NOMO-1 treated with DMSO at 0.1 percent for 48 hours (cell line): ENCODE measurements at regions not wholly inside any gene's neighbourhood (a gene's known extent, or its start where the extent isn't known, plus 50 kb on each side); places are given as distances from the start of the nearest gene placed in this dataset.

ENCODE experiments used
- DNase-seq: peaks from one replicate; lab custom pipeline; 2025; ENCODE audit not compliant: unreplicated experiment; lab: John Stamatoyannopoulos, UW

GRCh38 chr6:98107801-98108200, 726.6 kb upstream of the POU3F2 start:
- no peak for DNase-seq

GRCh38 chr6:98116455-98116854, 717.9 kb upstream of the POU3F2 start:
- no peak for DNase-seq

DNA sequence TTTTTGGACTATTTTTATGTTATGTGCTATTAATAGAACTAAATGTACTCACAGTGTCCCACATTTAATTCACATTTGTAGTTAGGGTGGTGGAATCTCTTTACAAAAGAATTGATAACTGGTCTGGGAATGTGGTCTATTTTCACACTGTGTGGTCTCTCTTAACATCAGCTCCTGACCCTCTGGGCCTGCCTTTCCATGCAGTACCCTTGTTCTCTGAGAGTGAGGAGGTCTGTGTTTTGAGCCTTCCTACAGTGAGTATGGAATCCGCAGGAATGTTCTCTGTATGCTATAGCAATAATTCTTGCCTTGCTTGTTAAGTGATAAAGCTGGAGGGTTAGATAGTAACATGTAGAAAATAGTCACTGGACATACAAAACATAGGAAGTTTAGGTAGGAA, 717.3 kb upstream of the POU3F2 start:
- no peak for DNase-seq

GRCh38 chr6:98118397-98119045, 715.9 kb upstream of the POU3F2 start:
- no peak for DNase-seq

- no peak for DNase-seq
Observed at GRCh38 chr6:98124171-98124570, 710.2 kb upstream of the POU3F2 start.

DNA sequence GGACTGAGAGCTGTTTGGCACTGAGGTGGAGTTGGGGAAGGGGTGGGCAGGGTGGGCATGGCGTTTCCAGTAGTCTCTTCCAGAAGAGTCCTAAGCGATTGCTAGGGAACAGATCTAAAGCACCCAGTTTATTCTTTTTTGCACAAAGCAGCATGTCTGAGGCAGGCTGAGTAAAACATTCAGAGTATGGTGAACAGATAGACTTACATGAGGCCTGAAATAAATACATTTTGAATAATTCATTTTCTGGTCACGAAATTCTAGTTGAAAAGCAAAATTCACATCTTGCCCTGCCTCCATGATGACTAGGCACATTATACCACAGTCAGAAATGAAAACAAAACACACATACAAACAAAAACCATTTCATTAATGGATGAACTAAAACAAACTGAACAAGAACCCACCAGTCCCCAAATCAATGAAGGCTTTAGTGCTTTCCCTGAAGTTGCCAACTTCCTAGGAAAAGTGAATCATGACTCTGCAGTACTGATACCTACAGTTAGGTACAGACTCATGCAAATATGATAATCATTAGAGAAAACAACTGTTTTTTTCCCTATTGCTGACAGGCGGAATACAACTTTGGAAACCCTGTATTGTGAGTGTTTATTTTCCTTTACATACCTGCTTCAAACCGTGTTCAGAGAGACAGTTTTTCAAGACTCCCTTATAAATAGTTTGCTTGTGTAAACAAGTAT, 702.9 kb upstream of the POU3F2 start:
- DNase-seq, result no peak

DNA sequence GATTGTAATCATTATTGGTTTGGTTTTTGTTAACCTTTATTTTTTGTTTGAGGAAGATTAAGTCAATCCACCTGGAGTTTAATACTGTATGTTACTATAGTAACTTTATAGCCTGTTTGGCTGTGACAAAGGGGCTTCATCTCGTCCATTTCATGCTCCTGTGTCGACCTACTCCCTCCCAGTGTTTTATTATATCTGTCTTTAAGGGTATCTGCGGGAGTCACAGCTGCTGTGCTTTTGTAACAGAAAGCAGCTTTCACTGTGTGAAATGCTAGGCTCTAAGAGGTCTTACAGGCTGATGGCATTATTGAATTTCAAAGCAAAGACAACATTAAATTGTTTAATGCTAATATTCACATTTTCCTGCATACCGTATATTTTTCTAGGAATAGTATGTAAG, 698.0 kb upstream of the POU3F2 start:
- no peak for DNase-seq

DNA sequence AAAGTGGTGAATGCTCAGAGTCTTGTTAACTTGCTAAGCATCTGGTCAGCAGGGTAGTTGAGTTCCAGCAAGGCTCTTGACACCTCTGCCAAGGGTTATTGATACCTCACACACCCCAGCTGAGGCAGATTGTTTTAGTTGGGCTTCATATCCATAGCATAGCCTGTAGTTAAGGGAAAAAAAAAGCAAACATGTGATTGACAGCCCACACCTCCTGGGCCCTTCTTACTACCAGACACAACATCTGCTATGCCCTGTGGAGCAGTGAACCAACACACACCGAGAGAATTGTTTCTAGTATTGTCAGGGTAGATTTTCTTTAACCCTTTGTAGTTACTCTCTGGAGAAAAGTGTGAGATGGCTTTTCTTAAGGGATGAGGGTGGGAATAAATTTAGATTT, 697.0 kb upstream of the POU3F2 start:
- no peak for DNase-seq

- no peak for DNase-seq
Observed at GRCh38 chr6:98142839-98143238, 691.5 kb upstream of the POU3F2 start.

- DNase-seq, result no peak
Observed at GRCh38 chr6:98146656-98147055, 687.7 kb upstream of the POU3F2 start.

DNA sequence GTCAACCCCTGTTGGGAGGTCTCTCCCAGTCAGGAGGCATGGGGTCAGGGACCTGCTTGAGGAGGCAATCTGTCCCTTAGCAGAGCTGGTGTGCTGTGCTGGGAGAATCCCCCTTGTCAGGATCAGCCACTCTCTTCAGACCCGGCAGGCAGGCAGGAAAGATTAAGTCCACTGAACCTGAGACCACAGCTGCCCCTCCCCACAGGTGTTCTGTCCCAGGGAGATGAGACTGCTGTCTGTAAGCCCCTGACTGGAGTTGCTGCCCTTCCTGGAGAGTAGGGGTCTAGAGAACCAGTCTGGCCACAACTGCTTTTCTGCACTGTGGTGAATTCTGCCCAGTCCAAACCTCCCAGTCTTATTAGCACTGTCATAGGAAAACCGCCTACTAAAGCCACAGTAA, 677.8 kb upstream of the POU3F2 start:
- DNase-seq, result no peak

DNA sequence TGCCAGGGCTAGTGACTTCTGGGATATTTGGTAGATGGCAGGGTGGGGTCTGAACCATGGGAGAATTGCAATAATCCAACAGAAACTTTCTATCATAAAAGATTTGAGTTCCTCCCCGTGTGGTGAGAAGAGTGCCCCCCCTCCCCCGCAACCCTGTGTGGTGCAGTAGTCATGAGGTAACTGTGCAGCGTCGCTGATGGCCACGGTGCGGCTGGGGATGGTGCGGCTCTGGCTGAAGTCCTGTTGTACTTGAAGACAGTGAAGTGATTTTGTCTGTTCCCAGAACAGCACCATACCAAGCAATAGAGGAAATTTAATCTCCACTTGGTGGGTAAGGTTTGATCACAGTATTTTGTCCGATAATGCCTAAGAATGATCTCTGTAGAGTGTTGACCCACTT, 654.8 kb upstream of the POU3F2 start:
- no peak for DNase-seq

GRCh38 chr6:98200084-98200483, 634.3 kb upstream of the POU3F2 start:
- no peak for DNase-seq

GRCh38 chr6:98203170-98203806, 631.1 kb upstream of the POU3F2 start:
- no peak for DNase-seq

GRCh38 chr6:98212468-98212867, 621.9 kb upstream of the POU3F2 start:
- DNase-seq, result no peak

- DNase-seq, result no peak
Observed at GRCh38 chr6:98215531-98215930, 618.8 kb upstream of the POU3F2 start.

GRCh38 chr6:98230250-98230649, 604.1 kb upstream of the POU3F2 start:
- no peak for DNase-seq

- no peak for DNase-seq
Observed at GRCh38 chr6:98239057-98239456, 595.3 kb upstream of the POU3F2 start.

- peak; percentile 3 for DNase-seq
Observed at GRCh38 chr6:98241630-98242029, 592.7 kb upstream of the POU3F2 start.

GRCh38 chr6:98254624-98255023, 579.8 kb upstream of the POU3F2 start:
- no peak for DNase-seq

DNA sequence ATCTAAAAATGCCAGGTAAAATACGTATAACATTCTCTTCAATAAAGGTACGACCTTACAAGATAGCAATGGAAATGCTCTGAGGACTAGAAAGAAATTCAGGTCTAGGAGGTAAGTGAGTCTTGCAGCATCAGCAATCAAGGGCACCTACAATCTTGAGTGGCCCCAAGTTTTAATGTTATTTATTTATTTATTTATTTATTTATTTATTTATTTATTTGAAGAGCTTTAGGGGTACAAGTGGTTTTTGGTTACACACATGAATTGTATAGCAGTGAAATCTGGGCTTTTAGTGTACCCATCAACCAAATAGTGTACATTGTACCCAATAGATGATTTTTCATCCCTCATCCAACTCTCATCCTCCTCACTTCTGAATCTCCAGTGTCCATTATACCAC, 574.0 kb upstream of the POU3F2 start:
- no peak for DNase-seq

GRCh38 chr6:98272060-98272459, 562.3 kb upstream of the POU3F2 start:
- no peak for DNase-seq
